ENCODE measurements at regions not wholly inside any gene's neighbourhood (a gene's known extent, or its start where the extent isn't known, plus 50 kb on each side); places are given as distances from the start of the nearest gene placed in this dataset.

DNA sequence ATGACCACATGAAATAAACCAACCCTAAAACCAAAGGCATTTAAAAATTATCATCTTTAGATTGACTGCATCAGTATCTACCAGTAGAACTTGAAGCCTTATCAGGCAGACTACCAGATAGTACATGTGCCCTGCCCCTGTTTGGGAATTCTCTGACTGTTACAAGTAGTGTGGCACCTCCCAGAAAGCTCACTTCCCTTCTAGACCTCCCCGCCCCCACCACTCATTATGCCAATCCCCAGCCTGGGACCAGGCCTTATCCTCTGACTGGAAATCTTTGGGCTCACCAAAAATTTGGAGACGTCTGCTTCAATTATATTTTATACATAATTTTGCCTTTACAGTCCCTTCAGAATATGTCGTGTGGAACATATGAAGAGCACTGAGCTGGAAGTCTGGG, 155.6 kb downstream of the TFAP2B start:
- Histone ChIP-seq H3K4me3 (ENCODE audit: low read depth, low read length) (no peak overlapping the region), H3K27ac (ENCODE audit: low read depth, low read length) (no peak overlapping the region), H3K27me3 (ENCODE audit: control insufficient read depth, insufficient read depth, low read length) (no peaks in the 10 kb centered on the region), H3K9me3 (ENCODE audit: control insufficient read depth, insufficient read depth, low read length) (peaks cover 3% of the 10 kb centered on the region)
- ChIA-PET CTCF (no interaction called here), POLR2A (no interaction called here)
- TF ChIP-seq, protein P1, sequence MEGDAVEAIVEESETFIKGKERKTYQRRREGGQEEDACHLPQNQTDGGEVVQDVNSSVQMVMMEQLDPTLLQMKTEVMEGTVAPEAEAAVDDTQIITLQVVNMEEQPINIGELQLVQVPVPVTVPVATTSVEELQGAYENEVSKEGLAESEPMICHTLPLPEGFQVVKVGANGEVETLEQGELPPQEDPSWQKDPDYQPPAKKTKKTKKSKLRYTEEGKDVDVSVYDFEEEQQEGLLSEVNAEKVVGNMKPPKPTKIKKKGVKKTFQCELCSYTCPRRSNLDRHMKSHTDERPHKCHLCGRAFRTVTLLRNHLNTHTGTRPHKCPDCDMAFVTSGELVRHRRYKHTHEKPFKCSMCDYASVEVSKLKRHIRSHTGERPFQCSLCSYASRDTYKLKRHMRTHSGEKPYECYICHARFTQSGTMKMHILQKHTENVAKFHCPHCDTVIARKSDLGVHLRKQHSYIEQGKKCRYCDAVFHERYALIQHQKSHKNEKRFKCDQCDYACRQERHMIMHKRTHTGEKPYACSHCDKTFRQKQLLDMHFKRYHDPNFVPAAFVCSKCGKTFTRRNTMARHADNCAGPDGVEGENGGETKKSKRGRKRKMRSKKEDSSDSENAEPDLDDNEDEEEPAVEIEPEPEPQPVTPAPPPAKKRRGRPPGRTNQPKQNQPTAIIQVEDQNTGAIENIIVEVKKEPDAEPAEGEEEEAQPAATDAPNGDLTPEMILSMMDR (IDR thresholded peaks at IDR 0.05; ENCODE audit: low read depth, low read length), result no peak
- no peak for DNase-seq (ENCODE audit: low read depth, low spot score)

- Histone ChIP-seq H3K27me3 (ENCODE audit: control insufficient read depth, insufficient read depth, low read length) (no peaks in the 10 kb centered on the region), H3K4me3 (ENCODE audit: low read depth, low read length) (no peak overlapping the region), H3K27ac (ENCODE audit: low read depth, low read length) (no peak overlapping the region), H3K9me3 (ENCODE audit: control insufficient read depth, insufficient read depth, low read length) (peaks cover 3% of the 10 kb centered on the region)
- no peak for DNase-seq (ENCODE audit: low read depth, low spot score)
- TF ChIP-seq, protein P1 (IDR thresholded peaks at IDR 0.05; ENCODE audit: low read depth, low read length), result no peak
- POLR2A ChIA-PET, result no interaction called here
- CTCF ChIA-PET, result no interaction called here
Observed at GRCh38 chr6:50975216-50975615, 156.5 kb downstream of the TFAP2B start.

DNA sequence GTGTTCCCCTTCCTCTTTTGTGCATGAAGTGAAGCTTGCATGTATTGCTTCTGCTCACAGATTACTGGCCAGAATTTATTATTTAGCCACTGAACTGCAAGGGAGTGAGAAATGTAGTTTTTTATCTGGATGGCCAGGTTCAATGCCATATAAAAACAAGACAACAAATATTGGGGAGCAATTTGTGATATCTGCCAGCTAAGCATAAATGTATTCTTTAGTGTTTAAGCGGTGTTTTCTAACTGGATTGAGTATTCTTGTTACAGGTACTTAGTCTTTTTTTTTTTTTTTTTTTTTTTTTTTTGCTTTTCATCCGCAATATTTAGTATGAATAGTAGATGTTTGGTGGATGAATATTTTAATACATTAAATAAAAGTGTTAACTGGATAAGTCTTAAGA, 158.2 kb downstream of the TFAP2B start:
- CTCF ChIA-PET, result no interaction called here
- peaks cover 3% of the 10 kb centered on the region for H3K9me3 ChIP-seq (ENCODE audit: control insufficient read depth, insufficient read depth, low read length)
- DNase-seq (ENCODE audit: low read depth, low spot score), result no peak

DNA sequence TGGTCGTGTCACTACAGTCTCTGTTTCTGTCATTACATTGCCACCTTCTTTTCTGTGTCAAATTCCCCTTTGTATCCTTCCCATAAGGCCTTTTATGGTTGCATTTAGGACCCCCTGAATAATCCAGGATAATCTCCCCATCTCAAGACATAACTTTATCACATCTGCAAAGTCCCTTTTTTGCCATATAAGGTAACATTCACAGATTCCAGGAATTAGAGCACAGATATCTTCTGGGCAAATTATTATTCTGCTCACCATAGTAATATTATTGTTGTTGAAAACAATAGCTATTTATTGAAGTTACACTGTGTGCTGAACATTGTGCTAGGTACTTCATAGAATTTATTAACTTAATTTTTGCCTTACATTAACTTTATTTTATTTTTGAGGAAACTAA, 159.1 kb downstream of the TFAP2B start:
- H3K4me3 ChIP-seq (ENCODE audit: low read depth, low read length), result no peak overlapping the region
- TF ChIP-seq, protein P1 (IDR thresholded peaks at IDR 0.05; ENCODE audit: low read depth, low read length), result no peak
- DNase-seq (ENCODE audit: low read depth, low spot score), result no peak
- POLR2A ChIA-PET, result no interaction called here
- H3K27ac ChIP-seq (ENCODE audit: low read depth, low read length), result no peak overlapping the region
- peaks cover 3% of the 10 kb centered on the region for H3K9me3 ChIP-seq (ENCODE audit: control insufficient read depth, insufficient read depth, low read length)
- no peaks in the 10 kb centered on the region for H3K27me3 ChIP-seq (ENCODE audit: control insufficient read depth, insufficient read depth, low read length)
- CTCF ChIA-PET, result no interaction called here

More for the DNA sequence above, 158.2 kb downstream of the TFAP2B start:
- POLR2A ChIA-PET, result no interaction called here
- H3K27me3 ChIP-seq (ENCODE audit: control insufficient read depth, insufficient read depth, low read length), result no peaks in the 10 kb centered on the region
- TF ChIP-seq, protein P1 (IDR thresholded peaks at IDR 0.05; ENCODE audit: low read depth, low read length), result no peak
- no peak overlapping the region for H3K4me3 ChIP-seq (ENCODE audit: low read depth, low read length)
- H3K27ac ChIP-seq (ENCODE audit: low read depth, low read length), result no peak overlapping the region

DNA sequence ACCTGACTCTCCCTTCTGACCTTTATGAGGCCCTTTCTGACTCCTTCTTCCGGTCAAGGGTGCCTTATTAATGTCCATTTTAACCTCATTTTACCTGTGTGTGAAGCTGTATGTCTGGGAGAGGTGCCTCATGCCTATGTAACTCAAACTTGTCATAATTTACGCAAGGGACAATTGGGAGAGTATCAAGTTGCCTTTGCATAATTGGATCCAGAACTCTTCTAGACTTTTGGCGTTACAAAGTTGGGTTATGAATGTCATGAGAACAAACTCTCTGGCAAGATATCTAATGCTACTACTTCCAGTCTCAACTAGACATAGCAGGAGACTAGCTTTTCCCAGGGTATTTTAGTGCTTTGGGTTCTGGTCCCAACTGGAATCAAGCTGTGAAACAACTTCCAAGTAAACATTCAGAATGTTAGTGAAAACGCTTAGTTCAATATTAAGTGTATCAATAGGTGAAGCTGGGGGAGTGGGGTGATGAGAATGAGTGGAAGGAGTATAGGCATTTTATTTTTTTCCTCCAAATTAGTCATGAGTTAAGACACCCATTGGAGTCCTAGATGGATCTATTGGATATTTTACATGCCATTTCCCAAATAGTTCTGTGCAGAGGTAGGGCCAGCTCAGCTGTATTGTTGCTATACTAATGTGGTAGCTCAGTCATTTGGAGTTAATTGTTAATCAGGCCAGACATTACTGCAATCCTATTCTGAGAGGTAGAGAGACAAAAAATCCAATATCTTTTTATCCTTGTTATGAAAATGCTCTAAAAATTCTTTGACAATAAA, 159.9 kb downstream of the TFAP2B start:
- H3K9me3 ChIP-seq (ENCODE audit: control insufficient read depth, insufficient read depth, low read length), result no peaks in the 10 kb centered on the region; the same call in none of the 2 replicates
- H3K27ac ChIP-seq (ENCODE audit: low read depth, low read length), result no peak overlapping the region
- DNase-seq (ENCODE audit: low read depth, low spot score), result no peak
- POLR2A ChIA-PET, result no interaction called here
- H3K27me3 ChIP-seq (ENCODE audit: control insufficient read depth, insufficient read depth, low read length), result no peaks in the 10 kb centered on the region
- CTCF ChIA-PET, result no interaction called here
- no peak overlapping the region for H3K4me3 ChIP-seq (ENCODE audit: low read depth, low read length)
- TF ChIP-seq, protein P1 (IDR thresholded peaks at IDR 0.05; ENCODE audit: low read depth, low read length), result no peak

All from AG04450 (cell line).